HFFc6 (cell line): ENCODE measurements at regions not wholly inside any gene's neighbourhood (a gene's known extent, or its start where the extent isn't known, plus 50 kb on each side); places are given as distances from the start of the nearest gene placed in this dataset.

Source experiments
- DNase-seq: peaks from one replicate; pipeline ENCODE4 v3.0.0-alpha.2; 2018
- H3K27ac Mint-ChIP-seq: 2 replicates; pipeline ENCODE4 v1.8.0; 2020; ENCODE audit warnings: mild to moderate bottlenecking, mixed read lengths
- H3K27me3 Mint-ChIP-seq: 2 replicates; pipeline ENCODE4 v1.8.0; 2021; ENCODE audit warnings: mild to moderate bottlenecking, moderate library complexity, mixed read lengths; ENCODE audit not compliant: insufficient read depth
- H3K36me3 Mint-ChIP-seq: 2 replicates; pipeline ENCODE4 v1.8.0; 2021; ENCODE audit warnings: low read depth, mixed read lengths
- H3K4me1 Mint-ChIP-seq: 2 replicates; pipeline ENCODE4 v1.8.0; 2020; ENCODE audit warnings: low read depth, mixed read lengths
- H3K4me3 Mint-ChIP-seq: 2 replicates; pipeline ENCODE4 v1.8.0; 2020; ENCODE audit warnings: mild to moderate bottlenecking, moderate library complexity, mixed read lengths
- H3K9me3 Mint-ChIP-seq: 2 replicates; pipeline ENCODE4 v1.8.0; 2020; ENCODE audit warnings: mild to moderate bottlenecking, mixed read lengths
- CTCF ChIP-seq: fragments of 200-600 bp; sonication (generic); IDR thresholded peaks from 2 replicates; pipeline ENCODE4 v1.5.0; 2021; ENCODE audit warnings: antibody characterized with exemption, mild to moderate bottlenecking

- H3K4me1 Mint-ChIP-seq: no peaks in the 10 kb centered on the region
- H3K9me3 Mint-ChIP-seq: peaks cover 22% of the 10 kb centered on the region
- no peak for TF ChIP-seq CTCF
- no peak for DNase-seq
- H3K27ac Mint-ChIP-seq: no peak overlapping the region
- H3K4me3 Mint-ChIP-seq: no peak overlapping the region
- no peaks in the 10 kb centered on the region; the same call in none of the 2 replicates for H3K27me3 Mint-ChIP-seq
- no peaks in the 10 kb centered on the region for H3K36me3 Mint-ChIP-seq
Measured at GRCh38 chr20:41774291-41774690, 156.1 kb upstream of the CHD6 start.

- Mint-ChIP-seq H3K4me3 (no peak overlapping the region), H3K36me3 (no peaks in the 10 kb centered on the region), H3K9me3 (peaks cover 25% of the 10 kb centered on the region), H3K27ac (no peak overlapping the region), H3K27me3 (no peaks in the 10 kb centered on the region; the same call in none of the 2 replicates), H3K4me1 (no peaks in the 10 kb centered on the region)
- TF ChIP-seq CTCF: no peak
- DNase-seq: no peak
Measured at GRCh38 chr20:41770965-41771364, 152.8 kb upstream of the CHD6 start.

- Mint-ChIP-seq H3K4me3 (no peak overlapping the region), H3K27me3 (no peaks in the 10 kb centered on the region; the same call in none of the 2 replicates), H3K36me3 (no peaks in the 10 kb centered on the region), H3K27ac (no peak overlapping the region), H3K4me1 (no peaks in the 10 kb centered on the region), H3K9me3 (peaks cover 20% of the 10 kb centered on the region)
- no peak for TF ChIP-seq CTCF
- no peak for DNase-seq
Measured at GRCh38 chr20:41770427-41770826, 152.2 kb upstream of the CHD6 start.

- H3K4me3 Mint-ChIP-seq: no peak overlapping the region
- no peak for DNase-seq
- H3K27me3 Mint-ChIP-seq: no peaks in the 10 kb centered on the region; the same call in none of the 2 replicates
- H3K36me3 Mint-ChIP-seq: no peaks in the 10 kb centered on the region
- TF ChIP-seq CTCF: no peak
- H3K4me1 Mint-ChIP-seq: no peaks in the 10 kb centered on the region
- H3K9me3 Mint-ChIP-seq: peaks cover 13% of the 10 kb centered on the region
- H3K27ac Mint-ChIP-seq: no peak overlapping the region
Measured at GRCh38 chr20:41769592-41770018, 151.4 kb upstream of the CHD6 start.

- H3K27me3 Mint-ChIP-seq: peaks cover 2% of the 10 kb centered on the region; the same call in 1 of the 2 replicates
- H3K27ac Mint-ChIP-seq: no peak overlapping the region
- H3K9me3 Mint-ChIP-seq: no peaks in the 10 kb centered on the region
Measured at GRCh38 chr20:41750137-41750536, 132.0 kb upstream of the CHD6 start.

More at GRCh38 chr20:41750137-41750536, 132.0 kb upstream of the CHD6 start:
- Mint-ChIP-seq H3K4me3 (no peak overlapping the region), H3K4me1 (no peaks in the 10 kb centered on the region), H3K36me3 (no peaks in the 10 kb centered on the region)
- DNase-seq: no peak
- no peak for TF ChIP-seq CTCF
